ENCODE measurements at regions not wholly inside any gene's neighbourhood (a gene's known extent, or its start where the extent isn't known, plus 50 kb on each side); places are given as distances from the start of the nearest gene placed in this dataset.
"Not testable (repeated sequence)": the region's sequence is repeated elsewhere in the genome, so short reads cannot be mapped to it uniquely, and the experiment has no call there.

DNA sequence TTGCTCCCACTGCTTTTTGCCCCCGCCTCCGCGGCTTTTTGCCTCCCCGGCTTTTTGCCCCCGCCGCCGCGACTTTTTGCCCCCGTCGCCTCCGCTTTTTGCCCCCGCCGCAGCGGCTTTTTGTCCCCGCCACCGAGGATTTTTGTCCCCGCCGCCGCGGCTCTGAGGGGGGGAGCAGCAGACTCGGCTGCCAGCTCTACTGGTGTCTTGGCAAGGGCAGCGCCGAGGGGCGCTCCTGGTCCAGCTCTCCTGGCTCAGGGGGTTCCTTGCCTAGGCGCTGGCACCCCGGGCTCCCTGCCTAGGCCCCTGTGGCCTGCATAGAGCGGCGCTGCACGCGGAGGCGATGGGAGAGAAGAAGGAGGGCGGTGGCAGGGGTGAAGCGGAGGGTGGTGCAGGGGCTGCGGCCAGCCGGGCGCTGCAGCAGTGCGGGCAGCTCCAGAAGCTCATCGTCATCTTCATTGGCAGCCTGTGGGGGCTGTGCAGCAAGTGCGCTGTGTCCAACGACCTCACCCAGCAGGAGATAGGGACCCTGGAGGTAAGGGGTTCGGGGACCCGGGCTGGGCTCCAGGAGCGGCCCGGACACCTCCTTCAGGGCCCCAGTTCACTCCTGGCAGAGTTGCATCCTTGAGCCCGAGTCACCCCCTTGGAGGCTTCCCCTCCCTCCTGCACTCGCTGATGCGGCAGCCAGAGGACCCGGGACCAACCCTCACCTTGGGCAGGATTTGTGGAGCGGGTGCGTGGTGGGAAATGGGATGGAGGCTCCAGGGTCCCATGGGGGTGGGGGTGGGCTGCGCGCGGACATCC lies 642.4 kb downstream of the GOLGA6L6 start:
- Mint-ChIP-seq H3K27me3 (ENCODE audit: unreplicated experiment) (no peaks in the 10 kb centered on the region), H3K9me3 (ENCODE audit: low read depth, unreplicated experiment) (peaks cover 15% of the 10 kb centered on the region), H3K4me1 (ENCODE audit: low read depth, unreplicated experiment) (no peaks in the 10 kb centered on the region), H3K27ac (ENCODE audit: unreplicated experiment) (no peak overlapping the region), H3K4me3 (ENCODE audit: low read depth, unreplicated experiment) (no peak overlapping the region), H3K36me3 (ENCODE audit: insufficient read depth, unreplicated experiment) (no peaks in the 10 kb centered on the region)
- CTCF ChIA-PET, result no interaction called here
- TF ChIP-seq, protein P1, sequence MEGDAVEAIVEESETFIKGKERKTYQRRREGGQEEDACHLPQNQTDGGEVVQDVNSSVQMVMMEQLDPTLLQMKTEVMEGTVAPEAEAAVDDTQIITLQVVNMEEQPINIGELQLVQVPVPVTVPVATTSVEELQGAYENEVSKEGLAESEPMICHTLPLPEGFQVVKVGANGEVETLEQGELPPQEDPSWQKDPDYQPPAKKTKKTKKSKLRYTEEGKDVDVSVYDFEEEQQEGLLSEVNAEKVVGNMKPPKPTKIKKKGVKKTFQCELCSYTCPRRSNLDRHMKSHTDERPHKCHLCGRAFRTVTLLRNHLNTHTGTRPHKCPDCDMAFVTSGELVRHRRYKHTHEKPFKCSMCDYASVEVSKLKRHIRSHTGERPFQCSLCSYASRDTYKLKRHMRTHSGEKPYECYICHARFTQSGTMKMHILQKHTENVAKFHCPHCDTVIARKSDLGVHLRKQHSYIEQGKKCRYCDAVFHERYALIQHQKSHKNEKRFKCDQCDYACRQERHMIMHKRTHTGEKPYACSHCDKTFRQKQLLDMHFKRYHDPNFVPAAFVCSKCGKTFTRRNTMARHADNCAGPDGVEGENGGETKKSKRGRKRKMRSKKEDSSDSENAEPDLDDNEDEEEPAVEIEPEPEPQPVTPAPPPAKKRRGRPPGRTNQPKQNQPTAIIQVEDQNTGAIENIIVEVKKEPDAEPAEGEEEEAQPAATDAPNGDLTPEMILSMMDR (IDR thresholded peaks at IDR 0.05; ENCODE audit: unreplicated experiment), result no peak
- no peak for DNase-seq
- intact Hi-C loops (cut with micrococcal nuclease; ENCODE audit: unreplicated experiment), result no loop called here
- BruUV-seq (replicated peaks), result no TSS peak

DNA sequence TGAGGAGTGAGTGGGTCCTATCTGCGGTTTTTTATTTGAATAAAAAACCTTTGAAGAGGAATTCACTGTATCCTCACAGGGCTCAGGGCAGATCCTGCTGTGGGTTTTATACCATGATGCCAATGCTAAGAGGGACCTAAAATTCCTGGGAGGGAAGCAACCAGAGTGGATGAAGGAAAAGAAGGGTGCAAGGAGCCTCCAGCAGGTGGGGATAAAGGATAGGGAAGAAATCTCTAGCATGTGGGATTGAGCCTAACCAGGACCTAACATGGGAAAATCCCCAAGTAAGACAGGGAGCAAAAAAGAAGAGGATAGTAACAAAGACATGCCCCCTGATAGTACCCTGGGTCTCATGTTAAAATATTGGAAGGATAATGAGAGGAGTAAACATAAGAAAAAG lies 652.8 kb downstream of the GOLGA6L6 start:
- H3K27ac Mint-ChIP-seq (ENCODE audit: unreplicated experiment); H3K4me1 Mint-ChIP-seq (ENCODE audit: low read depth, unreplicated experiment); H3K36me3 Mint-ChIP-seq (ENCODE audit: insufficient read depth, unreplicated experiment); CTCF ChIA-PET; H3K4me3 Mint-ChIP-seq (ENCODE audit: low read depth, unreplicated experiment); intact Hi-C loops (cut with micrococcal nuclease; ENCODE audit: unreplicated experiment); BruUV-seq (replicated peaks); H3K9me3 Mint-ChIP-seq (ENCODE audit: low read depth, unreplicated experiment); DNase-seq; H3K27me3 Mint-ChIP-seq (ENCODE audit: unreplicated experiment): not testable (repeated sequence)

DNA sequence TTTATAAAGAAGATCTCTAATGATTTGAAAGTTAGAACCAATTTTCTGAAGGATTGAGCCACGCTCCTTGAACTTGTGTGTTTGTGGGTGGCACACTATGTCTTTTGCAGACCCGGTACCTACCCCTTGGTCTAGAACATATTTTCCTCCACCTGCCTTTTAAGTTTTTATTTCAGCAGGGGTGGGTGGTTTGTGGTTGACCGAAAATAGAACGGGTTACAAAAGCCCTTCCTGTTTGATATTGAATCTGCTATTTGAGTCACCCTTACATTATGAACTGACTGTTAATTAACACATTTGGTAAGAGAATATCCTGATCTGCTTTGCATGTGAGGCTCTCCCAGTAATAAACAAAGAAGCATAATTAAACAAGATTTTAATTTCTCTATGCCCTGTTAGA lies 697.5 kb downstream of the GOLGA6L6 start:
- intact Hi-C loops (cut with micrococcal nuclease; ENCODE audit: unreplicated experiment); H3K27ac Mint-ChIP-seq (ENCODE audit: unreplicated experiment); H3K4me1 Mint-ChIP-seq (ENCODE audit: low read depth, unreplicated experiment); CTCF ChIA-PET; H3K27me3 Mint-ChIP-seq (ENCODE audit: unreplicated experiment); H3K4me3 Mint-ChIP-seq (ENCODE audit: low read depth, unreplicated experiment); H3K9me3 Mint-ChIP-seq (ENCODE audit: low read depth, unreplicated experiment); BruUV-seq (replicated peaks); H3K36me3 Mint-ChIP-seq (ENCODE audit: insufficient read depth, unreplicated experiment); DNase-seq: not testable (repeated sequence)
